OCI-LY3 (cell line): ENCODE measurements at regions not wholly inside any gene's neighbourhood (a gene's known extent, or its start where the extent isn't known, plus 50 kb on each side); places are given as distances from the start of the nearest gene placed in this dataset.

Experiments
- EZH2phosphoT487 ChIP-seq: fragments of 200-600 bp; shearing (Covaris generic); IDR thresholded peaks from 2 replicates; pipeline ENCODE4 v1.6.1; 2018; ENCODE audit warnings: antibody characterized with exemption, mixed run types, low read depth
- TF ChIP-seq, protein P1 (sequence below): fragments of 200-600, 300-600 bp; sonication (generic); IDR thresholded peaks from 2 replicates; pipeline ENCODE4 v1.5.1; 2014; ENCODE audit warnings: antibody characterized with exemption, low read length, low read depth

GRCh38 chr17:70901870-70902269 lies 732.5 kb downstream of the KCNJ2 start:
- TF ChIP-seq, protein P1, sequence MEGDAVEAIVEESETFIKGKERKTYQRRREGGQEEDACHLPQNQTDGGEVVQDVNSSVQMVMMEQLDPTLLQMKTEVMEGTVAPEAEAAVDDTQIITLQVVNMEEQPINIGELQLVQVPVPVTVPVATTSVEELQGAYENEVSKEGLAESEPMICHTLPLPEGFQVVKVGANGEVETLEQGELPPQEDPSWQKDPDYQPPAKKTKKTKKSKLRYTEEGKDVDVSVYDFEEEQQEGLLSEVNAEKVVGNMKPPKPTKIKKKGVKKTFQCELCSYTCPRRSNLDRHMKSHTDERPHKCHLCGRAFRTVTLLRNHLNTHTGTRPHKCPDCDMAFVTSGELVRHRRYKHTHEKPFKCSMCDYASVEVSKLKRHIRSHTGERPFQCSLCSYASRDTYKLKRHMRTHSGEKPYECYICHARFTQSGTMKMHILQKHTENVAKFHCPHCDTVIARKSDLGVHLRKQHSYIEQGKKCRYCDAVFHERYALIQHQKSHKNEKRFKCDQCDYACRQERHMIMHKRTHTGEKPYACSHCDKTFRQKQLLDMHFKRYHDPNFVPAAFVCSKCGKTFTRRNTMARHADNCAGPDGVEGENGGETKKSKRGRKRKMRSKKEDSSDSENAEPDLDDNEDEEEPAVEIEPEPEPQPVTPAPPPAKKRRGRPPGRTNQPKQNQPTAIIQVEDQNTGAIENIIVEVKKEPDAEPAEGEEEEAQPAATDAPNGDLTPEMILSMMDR, result no peak
- TF ChIP-seq EZH2phosphoT487, result no peak
